Ishikawa (cell line): ENCODE measurements at regions not wholly inside any gene's neighbourhood (a gene's known extent, or its start where the extent isn't known, plus 50 kb on each side); places are given as distances from the start of the nearest gene placed in this dataset.

Experiments used
- CEBPB ChIP-seq: IDR thresholded peaks from 2 replicates; pipeline ENCODE4 v1.6.1; 2012
- CREB1 ChIP-seq: IDR thresholded peaks from 2 replicates; pipeline ENCODE4 v1.6.1; 2012; ENCODE audit warnings: low read depth
- RAD21 ChIP-seq: IDR thresholded peaks from 2 replicates; pipeline ENCODE4 v1.6.1; 2012; ENCODE audit warnings: low read depth
- TEAD4 ChIP-seq: IDR thresholded peaks from 2 replicates; pipeline ENCODE4 v1.6.1; 2012
- ZBTB7A ChIP-seq: IDR thresholded peaks from 2 replicates; pipeline ENCODE4 v1.6.1; 2012; ENCODE audit warnings: low read depth
- TF ChIP-seq, protein P1 (sequence below): IDR thresholded peaks from 2 replicates; pipeline ENCODE4 v1.6.1; 2012

- no peak for TF ChIP-seq CEBPB
- TF ChIP-seq CREB1, result no peak
- TF ChIP-seq RAD21, result no peak
- TF ChIP-seq, protein P1, sequence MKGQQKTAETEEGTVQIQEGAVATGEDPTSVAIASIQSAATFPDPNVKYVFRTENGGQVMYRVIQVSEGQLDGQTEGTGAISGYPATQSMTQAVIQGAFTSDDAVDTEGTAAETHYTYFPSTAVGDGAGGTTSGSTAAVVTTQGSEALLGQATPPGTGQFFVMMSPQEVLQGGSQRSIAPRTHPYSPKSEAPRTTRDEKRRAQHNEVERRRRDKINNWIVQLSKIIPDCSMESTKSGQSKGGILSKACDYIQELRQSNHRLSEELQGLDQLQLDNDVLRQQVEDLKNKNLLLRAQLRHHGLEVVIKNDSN, result no peak
- no peak for TF ChIP-seq TEAD4
- TF ChIP-seq ZBTB7A, result no peak
Measured at GRCh38 chr12:87809916-87810315, 219.3 kb downstream of the C12orf50 start.
